BJ (cell line): ENCODE measurements at regions not wholly inside any gene's neighbourhood (a gene's known extent, or its start where the extent isn't known, plus 50 kb on each side); places are given as distances from the start of the nearest gene placed in this dataset.

Source experiments
- CTCF ChIA-PET: fragments of 350-600 bp; formaldehyde crosslinking; extraction: SDS; loops from one replicate; lab custom pipeline; 2021; ENCODE audit warnings: antibody characterized with exemption, inconsistent platforms; lab: Yijun Ruan, JAX
- POLR2A ChIA-PET: fragments of 300-600 bp; sonication (Branson Sonifier 250); formaldehyde crosslinking; extraction: SDS; loops from one replicate; lab custom pipeline; 2021; ENCODE audit warnings: antibody characterized with exemption; lab: Charles Lee
- DNase-seq: peaks from one replicate; pipeline ENCODE4 v3.0.0-alpha.2; 2011; ENCODE audit warnings: low read depth
- H3K27me3 ChIP-seq: 2 replicates; pipeline ENCODE4 v1.6.0; 2011; ENCODE audit warnings: low read length; ENCODE audit not compliant: control insufficient read depth, insufficient read depth
- H3K36me3 ChIP-seq: 2 replicates; pipeline ENCODE4 v1.5.1; 2011; ENCODE audit warnings: low read length; ENCODE audit not compliant: control insufficient read depth, insufficient read depth
- H3K4me3 ChIP-seq: 2 replicates; pipeline ENCODE4 v1.5.1; 2011; ENCODE audit warnings: low read depth, mild to moderate bottlenecking, control low read depth, low read length
- CTCF ChIP-seq: IDR thresholded peaks from 2 replicates; pipeline ENCODE4 v1.5.1; 2011; ENCODE audit warnings: low read depth, mild to moderate bottlenecking, control low read depth, inconsistent platforms, low read length, moderate library complexity; ENCODE audit not compliant: insufficient read depth

DNA sequence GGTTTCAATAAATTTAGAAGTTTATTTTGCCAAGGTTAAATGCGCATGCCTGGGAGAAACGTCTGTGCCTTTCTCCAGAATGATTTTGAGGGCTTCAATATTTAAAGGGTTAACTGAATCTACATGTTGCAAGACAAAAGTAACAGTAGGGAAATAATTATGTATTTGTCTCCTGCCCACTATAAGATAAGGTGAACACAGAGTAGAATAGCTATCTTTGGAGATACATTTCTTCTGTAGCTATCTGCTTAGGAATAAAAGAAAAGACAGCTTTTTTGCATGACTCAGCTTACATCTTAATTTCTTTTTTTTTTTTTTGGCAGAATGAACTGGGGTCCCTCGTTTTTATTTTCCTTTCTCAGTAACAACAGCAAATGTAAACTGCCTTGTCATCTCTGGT is 1351.6 kb downstream of the AMY1C start:
- Histone ChIP-seq H3K27me3 (no peaks in the 10 kb centered on the region), H3K36me3 (no peaks in the 10 kb centered on the region), H3K4me3 (no peak overlapping the region)
- CTCF ChIA-PET, result no interaction called here
- POLR2A ChIA-PET, result no interaction called here
- no peak for TF ChIP-seq CTCF
- DNase-seq, result no peak

DNA sequence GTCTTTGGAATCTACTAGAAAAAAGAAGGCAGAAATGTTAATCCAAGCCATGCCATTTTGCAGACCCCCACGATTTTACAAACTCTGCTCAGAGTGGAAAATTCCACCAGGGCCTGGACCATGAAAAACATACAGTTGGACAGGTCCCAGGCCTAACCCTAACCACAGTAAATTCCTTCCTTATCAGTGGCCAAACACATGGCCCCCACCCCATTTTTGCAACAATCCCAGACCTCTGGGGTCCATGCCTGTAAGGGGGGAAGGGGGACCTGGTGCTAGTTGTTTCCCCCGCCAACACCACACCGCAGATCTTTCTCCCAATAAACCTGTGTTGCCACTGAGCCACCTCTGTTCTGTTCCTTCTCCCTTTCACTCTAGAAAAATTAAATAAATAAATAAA is 1352.7 kb downstream of the AMY1C start:
- Histone ChIP-seq H3K4me3 (no peak overlapping the region), H3K27me3 (no peaks in the 10 kb centered on the region), H3K36me3 (no peaks in the 10 kb centered on the region)
- no peak for TF ChIP-seq CTCF
- CTCF ChIA-PET, result no interaction called here
- POLR2A ChIA-PET, result no interaction called here
- no peak for DNase-seq

DNA sequence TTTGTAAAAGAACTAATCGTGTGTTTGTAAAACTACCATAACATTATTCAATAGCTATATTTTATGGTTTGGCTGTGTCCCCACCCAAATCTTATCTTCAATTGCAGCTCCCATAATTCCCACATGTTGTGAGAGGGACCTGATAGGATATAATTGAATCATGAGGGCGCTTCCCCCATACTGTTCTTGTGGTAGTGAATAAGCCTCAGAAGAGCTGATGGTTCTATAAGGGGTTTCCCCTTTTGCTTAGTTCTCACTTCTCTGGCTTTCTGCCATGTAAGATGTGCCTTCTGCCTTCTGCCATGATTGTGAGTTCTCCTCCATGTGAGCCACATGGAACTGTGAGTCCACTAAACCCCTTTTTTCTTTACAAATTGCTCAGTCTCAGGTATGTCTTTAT is 1372.3 kb downstream of the AMY1C start:
- TF ChIP-seq CTCF, result no peak
- CTCF ChIA-PET, result no interaction called here
- Histone ChIP-seq H3K27me3 (no peaks in the 10 kb centered on the region), H3K4me3 (no peak overlapping the region), H3K36me3 (no peaks in the 10 kb centered on the region)
- no peak for DNase-seq
- POLR2A ChIA-PET, result no interaction called here

DNA sequence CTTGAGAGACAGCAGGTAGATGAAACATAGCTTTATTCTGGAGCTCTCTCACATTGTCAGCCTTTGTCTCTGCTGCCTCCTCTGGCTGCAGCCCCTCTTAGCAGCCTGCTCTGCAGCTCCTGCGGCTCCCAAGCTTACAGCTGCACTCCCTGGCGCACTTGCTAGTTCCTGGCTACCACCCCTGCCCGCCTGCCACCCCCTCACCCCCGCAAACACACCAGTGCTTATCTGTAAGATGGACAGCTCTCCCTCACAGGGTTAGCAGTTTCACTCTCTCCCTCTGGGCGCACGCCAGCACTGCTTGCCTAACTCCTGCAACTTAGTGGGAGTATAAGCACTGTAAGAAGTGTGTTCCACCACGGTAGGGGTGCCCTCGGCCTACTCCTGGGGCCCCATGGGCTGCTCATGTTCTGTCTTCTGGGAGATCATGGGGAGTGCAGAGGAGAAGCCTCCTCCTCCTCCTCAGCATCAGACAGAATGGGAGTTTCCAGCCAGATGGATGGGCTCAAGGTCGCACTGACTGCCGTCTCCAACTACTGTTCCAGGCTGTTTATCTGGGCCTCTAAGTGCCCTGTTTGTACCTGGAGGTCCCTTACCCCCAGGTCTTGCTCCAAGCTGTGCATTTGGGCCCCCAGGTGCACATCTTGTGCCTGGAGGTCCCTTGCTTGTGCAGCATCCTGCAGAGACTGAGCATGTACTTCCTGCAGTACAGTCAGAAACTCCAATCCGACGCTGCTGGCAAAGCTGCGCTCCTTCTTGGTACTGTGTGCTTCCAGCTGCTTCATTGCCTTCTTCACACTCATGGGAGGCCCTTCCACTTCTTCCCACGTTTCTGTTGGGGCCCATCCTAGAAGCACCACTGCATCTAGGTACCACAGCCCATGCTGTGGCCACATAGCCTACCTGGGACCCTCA is 1388.1 kb downstream of the AMY1C start:
- no peak for TF ChIP-seq CTCF
- CTCF ChIA-PET, result no interaction called here
- Histone ChIP-seq H3K36me3 (no peaks in the 10 kb centered on the region), H3K27me3 (no peaks in the 10 kb centered on the region), H3K4me3 (no peak overlapping the region)
- POLR2A ChIA-PET, result no interaction called here
- DNase-seq, result no peak

DNA sequence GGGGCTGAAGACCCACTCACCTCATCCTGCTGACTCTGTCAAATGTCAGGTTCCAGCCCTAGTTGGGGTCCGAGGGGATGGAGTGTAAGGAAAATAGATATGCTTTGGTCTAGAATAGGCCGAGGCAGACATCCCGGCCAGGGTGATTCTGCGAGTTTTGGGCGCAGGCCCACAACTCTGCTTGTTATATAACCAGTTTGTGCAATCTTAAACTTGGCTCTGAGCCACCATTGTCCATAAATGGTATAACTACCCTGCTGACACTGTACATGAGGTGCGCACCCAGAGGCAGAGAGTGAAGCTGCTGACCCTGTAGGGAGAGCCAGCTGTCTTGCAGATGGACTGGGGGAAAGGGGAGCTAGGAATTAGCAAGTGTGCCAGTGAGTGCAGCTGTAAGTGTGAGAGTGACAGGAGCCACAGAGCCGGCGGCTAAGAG is 1388.8 kb downstream of the AMY1C start:
- POLR2A ChIA-PET, result no interaction called here
- H3K36me3 ChIP-seq, result no peaks in the 10 kb centered on the region

More for the DNA sequence above, 1388.8 kb downstream of the AMY1C start:
- no peak for DNase-seq
- H3K27me3 ChIP-seq, result no peaks in the 10 kb centered on the region
- CTCF ChIA-PET, result no interaction called here
- TF ChIP-seq CTCF, result no peak
- no peak overlapping the region for H3K4me3 ChIP-seq
